ENCODE measurements at regions not wholly inside any gene's neighbourhood (a gene's known extent, or its start where the extent isn't known, plus 50 kb on each side); places are given as distances from the start of the nearest gene placed in this dataset.

DNA sequence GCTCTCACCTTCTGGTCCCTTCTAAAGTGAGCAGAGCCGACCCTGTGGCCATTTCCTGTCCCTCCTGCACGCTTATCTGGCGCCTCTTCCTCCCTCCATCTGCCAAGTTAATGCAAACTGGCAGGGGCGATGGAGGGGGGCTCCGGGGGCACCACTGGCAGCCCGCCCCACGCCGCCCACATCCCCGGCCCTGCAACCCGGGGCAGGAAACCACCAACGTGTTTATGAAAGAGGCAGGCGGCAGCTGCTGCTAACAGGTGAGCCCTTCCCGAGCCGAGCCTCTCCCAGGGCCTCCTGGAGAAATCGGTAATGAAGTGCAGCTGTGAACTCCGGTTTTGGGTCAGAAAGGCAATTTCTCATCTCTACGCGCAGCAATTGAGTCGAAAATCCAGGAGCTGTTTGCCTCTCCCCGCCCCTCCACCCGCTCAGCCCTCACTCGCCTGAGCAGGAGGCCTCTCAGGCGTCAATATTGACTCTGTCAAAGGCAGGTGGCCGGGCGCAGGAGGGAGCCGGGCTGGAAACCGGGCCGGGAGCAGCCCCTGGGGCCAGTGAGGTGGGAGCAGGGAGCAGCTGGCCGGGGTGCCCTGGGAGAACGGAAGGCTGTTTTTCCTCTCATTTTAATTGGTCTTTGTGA, 164.4 kb upstream of the GSE1 start:
- no peak overlapping the region for H3K18ac ChIP-seq (ENCODE audit: insufficient read length, low read depth, low read length)
- no peak overlapping the region for H3K9ac ChIP-seq (ENCODE audit: extremely low read depth, insufficient read length, low read length)
- no peak overlapping the region for H2BK5ac ChIP-seq (ENCODE audit: insufficient read length, low read length)
- H3K14ac ChIP-seq (ENCODE audit: insufficient read depth, low read length), result no peak overlapping the region
- Mint-ChIP-seq H3K36me3 (ENCODE audit: insufficient read depth in 1 of 3, low read depth in 3 of 3) (no peaks in the 10 kb centered on the region), H3K27me3 (ENCODE audit: low read depth) (peaks cover 9% of the 10 kb centered on the region), H3K27ac (no peak overlapping the region), H3K9me3 (no peaks in the 10 kb centered on the region), H3K4me1 (peaks cover 22 to 41% of the 10 kb centered on the region in 2 experiments), H3K4me3 (no peak overlapping the region)
- no peak overlapping the region for H2AFZ ChIP-seq (ENCODE audit: low read length)
- no peak overlapping the region for H3K4me2 ChIP-seq (ENCODE audit: insufficient read depth, insufficient read length, low read length)
- no peaks in the 10 kb centered on the region for H3K79me2 ChIP-seq (ENCODE audit: insufficient read depth, low read length)
- TF ChIP-seq, protein P1, sequence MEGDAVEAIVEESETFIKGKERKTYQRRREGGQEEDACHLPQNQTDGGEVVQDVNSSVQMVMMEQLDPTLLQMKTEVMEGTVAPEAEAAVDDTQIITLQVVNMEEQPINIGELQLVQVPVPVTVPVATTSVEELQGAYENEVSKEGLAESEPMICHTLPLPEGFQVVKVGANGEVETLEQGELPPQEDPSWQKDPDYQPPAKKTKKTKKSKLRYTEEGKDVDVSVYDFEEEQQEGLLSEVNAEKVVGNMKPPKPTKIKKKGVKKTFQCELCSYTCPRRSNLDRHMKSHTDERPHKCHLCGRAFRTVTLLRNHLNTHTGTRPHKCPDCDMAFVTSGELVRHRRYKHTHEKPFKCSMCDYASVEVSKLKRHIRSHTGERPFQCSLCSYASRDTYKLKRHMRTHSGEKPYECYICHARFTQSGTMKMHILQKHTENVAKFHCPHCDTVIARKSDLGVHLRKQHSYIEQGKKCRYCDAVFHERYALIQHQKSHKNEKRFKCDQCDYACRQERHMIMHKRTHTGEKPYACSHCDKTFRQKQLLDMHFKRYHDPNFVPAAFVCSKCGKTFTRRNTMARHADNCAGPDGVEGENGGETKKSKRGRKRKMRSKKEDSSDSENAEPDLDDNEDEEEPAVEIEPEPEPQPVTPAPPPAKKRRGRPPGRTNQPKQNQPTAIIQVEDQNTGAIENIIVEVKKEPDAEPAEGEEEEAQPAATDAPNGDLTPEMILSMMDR (conservative IDR thresholded peaks at IDR 0.05), result no peak
- no peak overlapping the region for H3T11ph ChIP-seq (ENCODE audit: low read length)
- DNase-seq, result no peak
- no peak overlapping the region for H2BK15ac ChIP-seq (ENCODE audit: low read depth, low read length)
- H3K27ac ChIP-seq (ENCODE audit: insufficient read length, low read depth, low read length), result no peak overlapping the region
- H3K4me1 ChIP-seq (ENCODE audit: insufficient read depth, low read length), result peaks cover 1% of the 10 kb centered on the region; the same call in 1 of the 2 replicates
- H3K23me2 ChIP-seq (ENCODE audit: insufficient read length, low read depth, low read length, poor library complexity, severe bottlenecking), result no peaks in the 10 kb centered on the region
- H4K8ac ChIP-seq (replicated peaks; ENCODE audit: insufficient read length, low read depth, low read length), result no peak overlapping the region
- H2AK5ac ChIP-seq (ENCODE audit: insufficient read length, low read length), result no peak overlapping the region
- H3K79me1 ChIP-seq (ENCODE audit: insufficient read depth, low read depth, low read length, poor library complexity, severe bottlenecking), result no peaks in the 10 kb centered on the region
- WGBS (ENCODE audit: extremely low coverage, insufficient read length, low lambda C conversion rate), result no CpG with 5 or more reads among the region's 30 CpGs
- H4K5ac ChIP-seq (ENCODE audit: insufficient read length, low read depth, low read length), result no peak overlapping the region
- no peak overlapping the region for H3K4ac ChIP-seq (ENCODE audit: low read depth, low read length)
- no peak overlapping the region for H2BK12ac ChIP-seq (ENCODE audit: insufficient read length, low read depth, low read length)
- no peak overlapping the region for H4K91ac ChIP-seq (ENCODE audit: insufficient read length, low read depth, low read length)
- no peak overlapping the region for H3K23ac ChIP-seq (ENCODE audit: insufficient read length, low read depth, low read length)
- H2BK120ac ChIP-seq (ENCODE audit: low read depth, low read length, poor library complexity, severe bottlenecking), result no peak overlapping the region
- H3K56ac ChIP-seq (ENCODE audit: insufficient read length, low read depth, low read length), result no peak overlapping the region
- H2BK20ac ChIP-seq (ENCODE audit: low read depth, low read length, poor library complexity, severe bottlenecking), result no peak overlapping the region
- H4K20me1 ChIP-seq (ENCODE audit: control insufficient read depth, insufficient read depth, insufficient read length), result peaks cover 6% of the 10 kb centered on the region
- H3K9me3 ChIP-seq (ENCODE audit: control insufficient read depth, low read depth, low read length), result no peaks in the 10 kb centered on the region
- H3K27me3 ChIP-seq (ENCODE audit: insufficient read depth, low read length), result no peaks in the 10 kb centered on the region

Measured in H9 (cell line).